GM19324 (cell line): ENCODE measurements at regions not wholly inside any gene's neighbourhood (a gene's known extent, or its start where the extent isn't known, plus 50 kb on each side); places are given as distances from the start of the nearest gene placed in this dataset.
"Not testable (repeated sequence)": the region's sequence is repeated elsewhere in the genome, so short reads cannot be mapped to it uniquely, and the experiment has no call there.

Source experiments
- ATAC-seq: cut with Tn5 transposase; IDR thresholded peaks from one replicate; pipeline ENCODE4 v1.9.1; 2021; ENCODE audit warnings: mild to moderate bottlenecking, moderate library complexity; ENCODE audit not compliant: unreplicated experiment, low FRiP score

DNA sequence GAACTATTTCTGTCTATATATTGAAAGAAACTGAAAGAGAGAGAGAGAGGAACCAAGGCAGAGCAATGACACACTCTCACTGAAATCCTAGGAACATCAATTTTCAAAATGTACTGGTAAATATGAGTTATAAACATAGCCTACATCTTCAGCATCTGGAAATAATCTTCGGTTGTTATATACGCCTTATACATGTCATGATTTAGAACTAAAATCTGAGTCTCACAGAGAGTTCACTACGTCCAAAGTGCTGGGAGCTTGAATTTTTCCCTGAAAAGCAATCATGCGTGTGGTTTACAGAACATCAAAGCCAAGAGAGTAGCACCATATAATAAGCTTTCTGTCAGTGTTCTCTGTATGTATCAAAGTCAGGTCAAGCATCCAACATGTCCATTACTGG, 420.0 kb upstream of the CBLB start:
- ATAC-seq: no peak

- no peak for ATAC-seq
Measured at GRCh38 chr3:106290304-106290997, 421.6 kb upstream of the CBLB start.

DNA sequence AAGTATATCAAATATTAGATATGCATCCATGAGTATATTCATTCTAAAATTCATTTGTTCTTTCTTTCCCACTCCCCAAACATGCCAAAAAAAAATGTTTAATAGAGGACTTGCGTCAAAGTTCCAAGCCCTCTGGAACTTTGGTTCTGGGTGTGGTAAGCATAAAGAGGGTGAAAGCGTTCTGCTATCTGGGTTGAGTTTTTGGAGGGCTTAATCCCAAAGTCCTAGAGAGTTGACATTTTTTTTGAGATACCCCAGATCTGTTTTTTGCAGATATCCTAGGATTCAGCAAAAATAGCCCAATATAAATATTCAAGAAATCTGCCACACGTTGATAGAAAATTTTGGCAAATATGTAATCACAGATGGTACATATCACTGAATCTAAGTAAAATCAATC, 424.3 kb upstream of the CBLB start:
- ATAC-seq: no peak

DNA sequence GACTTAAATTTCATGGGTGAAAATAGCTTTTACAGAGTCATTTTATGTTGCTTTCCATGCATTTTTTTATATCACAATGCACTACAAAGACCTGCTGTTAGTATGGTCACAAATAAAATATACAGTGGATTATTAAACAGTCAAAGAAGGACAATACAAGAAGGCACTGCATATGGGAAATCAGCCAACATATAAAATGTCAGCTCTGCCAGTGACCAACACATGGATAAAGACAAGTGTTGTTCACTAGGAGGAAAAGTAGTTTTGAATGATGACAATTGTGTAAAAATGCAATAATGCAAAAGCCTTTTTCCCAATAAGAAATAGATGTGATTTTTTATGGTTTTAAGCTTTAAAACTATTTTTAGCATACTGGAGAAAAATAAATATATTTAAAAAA, 425.3 kb upstream of the CBLB start:
- ATAC-seq: no peak

DNA sequence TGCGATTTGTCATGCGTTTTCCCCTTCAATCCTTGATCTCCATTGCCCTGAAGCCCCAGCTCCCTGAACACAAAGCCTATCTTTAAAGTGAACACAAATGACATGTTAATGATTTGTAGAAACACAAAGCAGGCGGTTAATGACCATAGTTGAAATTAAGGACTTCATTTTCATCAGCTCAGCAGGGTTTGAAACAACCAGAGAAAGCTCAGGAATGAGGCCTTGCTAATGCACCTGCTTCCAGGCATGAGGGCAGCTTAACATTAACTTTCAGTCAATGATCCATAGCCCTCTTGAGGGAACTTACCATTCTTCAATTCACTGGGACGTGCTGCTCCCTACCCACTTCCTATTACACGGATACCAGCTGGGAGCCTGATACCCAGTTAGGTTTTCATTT, 427.2 kb upstream of the CBLB start:
- ATAC-seq: no peak

DNA sequence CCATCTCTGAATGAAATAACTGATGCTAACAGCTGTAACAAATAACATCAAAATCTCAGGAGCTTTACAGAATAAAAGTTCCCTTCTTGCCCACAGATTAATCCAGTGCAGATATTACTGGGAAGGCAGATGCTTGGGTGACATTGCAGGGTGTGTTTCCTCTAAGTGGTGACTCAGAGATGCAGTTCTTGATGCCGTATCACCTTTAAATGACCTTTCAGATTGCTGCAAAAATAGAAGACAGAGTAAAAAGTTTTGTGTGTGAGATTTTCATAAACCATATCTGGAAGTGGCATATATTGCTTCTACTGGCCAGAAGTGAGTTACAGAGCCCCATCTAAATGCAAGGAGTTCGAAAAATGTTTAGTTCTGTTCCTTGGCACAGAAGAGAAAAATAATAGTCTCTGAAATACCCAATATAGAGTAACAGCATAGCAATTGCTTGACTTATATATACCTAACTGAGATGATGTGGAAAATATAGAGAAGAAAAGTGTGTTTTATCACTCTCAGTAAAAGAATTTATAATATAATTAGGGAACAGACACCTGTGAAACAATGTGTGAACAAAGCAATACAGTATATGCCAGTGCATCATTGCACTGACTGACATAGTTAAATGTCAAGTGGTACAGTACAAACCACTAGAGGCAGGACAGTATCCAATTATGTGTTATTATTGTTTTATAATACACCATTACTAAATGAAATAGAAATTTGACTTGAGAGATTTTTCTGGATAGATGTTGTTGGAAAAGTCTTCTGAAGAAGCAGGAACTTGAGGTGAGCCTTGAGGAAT, 430.7 kb upstream of the CBLB start:
- ATAC-seq: peak; percentile 54

- peak; percentile 94 for ATAC-seq
Measured at GRCh38 chr3:106302451-106303221, 433.8 kb upstream of the CBLB start.

- ATAC-seq: no peak
Measured at GRCh38 chr3:106303766-106304165, 435.0 kb upstream of the CBLB start.

DNA sequence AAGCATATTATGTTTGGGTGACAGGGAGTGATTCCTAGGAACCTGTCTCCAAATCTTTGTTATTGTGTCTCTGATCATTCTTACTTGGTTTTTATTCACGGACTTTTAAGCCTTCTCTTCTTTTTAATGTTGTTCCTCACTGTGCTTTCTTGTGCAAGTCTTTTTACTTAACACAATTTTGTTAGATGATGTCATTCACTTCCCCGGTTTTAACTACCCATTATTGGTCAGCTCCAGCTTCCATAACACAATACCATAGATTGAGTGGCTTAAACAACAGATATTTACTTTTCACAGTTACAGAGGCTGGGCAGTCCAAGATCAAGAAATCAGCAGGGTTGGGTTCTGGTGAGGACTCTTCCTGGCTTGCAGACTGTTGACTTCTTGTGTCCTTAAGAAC, 436.3 kb upstream of the CBLB start:
- ATAC-seq: no peak

DNA sequence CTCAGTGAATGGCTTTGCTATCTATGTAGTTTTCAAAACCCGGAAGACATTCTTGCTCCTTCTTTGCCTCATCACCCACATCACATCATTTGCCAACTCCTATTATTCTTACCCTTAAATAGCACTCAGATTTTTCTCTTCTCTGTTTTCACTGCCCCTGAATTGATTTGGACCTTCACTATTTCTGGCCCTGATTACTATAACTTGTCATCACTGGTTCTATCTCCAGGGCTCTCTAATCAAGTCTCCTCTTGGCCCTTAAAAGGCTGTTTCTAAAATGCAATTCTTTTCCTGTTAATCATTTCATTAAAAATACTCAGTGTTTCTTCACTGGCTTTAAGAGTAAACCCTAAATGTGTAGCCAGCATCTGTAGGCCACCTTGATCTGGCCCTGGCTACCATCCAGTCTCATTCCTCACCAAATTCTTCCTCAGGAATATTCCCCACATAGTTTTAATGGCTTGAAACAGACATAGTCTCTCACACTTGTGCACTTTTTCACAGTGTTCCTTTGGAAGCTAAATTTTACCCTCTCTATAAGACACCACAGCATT, 437.1 kb upstream of the CBLB start:
- ATAC-seq: no peak

- ATAC-seq: no peak
Measured at GRCh38 chr3:106309274-106309673, 440.5 kb upstream of the CBLB start.

GRCh38 chr3:106309798-106310197, 441.0 kb upstream of the CBLB start:
- not testable (repeated sequence) for ATAC-seq

DNA sequence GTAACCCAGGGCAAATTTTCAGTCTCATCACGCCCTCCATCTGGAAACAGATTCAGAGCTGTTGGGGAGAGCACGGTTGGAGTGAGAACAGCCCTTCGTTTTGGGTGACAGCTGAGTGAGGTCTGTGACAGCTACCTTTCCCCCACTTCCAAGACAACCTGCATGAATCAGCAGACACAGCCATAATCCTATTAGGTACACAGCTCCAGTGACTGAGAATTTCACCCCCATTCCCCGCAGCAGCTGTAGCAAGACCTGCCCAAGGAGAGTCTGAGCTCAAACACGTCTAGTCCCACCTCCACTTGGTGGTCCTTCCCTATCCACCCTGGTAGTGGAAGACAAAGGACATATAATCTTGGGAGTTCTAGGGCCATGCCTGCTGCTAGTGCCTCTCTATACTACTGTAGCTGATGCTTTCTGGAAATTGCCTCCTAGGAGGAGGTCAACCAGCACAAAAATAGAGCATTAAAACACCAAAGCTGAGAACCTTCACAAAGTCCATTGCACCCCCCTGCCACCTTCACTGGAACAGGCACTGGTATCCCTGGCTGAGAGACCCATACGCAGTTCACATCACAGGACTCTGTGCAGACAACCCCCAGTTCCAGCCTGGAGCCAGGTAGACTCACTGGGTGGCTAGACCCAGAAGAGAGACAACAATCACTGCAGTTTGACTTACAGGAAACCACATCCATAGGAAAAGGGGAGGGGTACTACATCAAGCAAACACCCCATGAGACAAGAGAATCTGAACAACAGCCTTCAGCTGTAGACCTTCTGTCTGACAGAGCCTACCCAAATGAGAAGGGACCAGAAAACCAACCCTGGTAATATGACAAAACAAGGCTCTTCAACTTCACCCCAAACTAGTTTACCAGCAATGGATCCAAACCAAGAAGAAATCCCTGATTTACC, 448.6 kb upstream of the CBLB start:
- no peak for ATAC-seq

DNA sequence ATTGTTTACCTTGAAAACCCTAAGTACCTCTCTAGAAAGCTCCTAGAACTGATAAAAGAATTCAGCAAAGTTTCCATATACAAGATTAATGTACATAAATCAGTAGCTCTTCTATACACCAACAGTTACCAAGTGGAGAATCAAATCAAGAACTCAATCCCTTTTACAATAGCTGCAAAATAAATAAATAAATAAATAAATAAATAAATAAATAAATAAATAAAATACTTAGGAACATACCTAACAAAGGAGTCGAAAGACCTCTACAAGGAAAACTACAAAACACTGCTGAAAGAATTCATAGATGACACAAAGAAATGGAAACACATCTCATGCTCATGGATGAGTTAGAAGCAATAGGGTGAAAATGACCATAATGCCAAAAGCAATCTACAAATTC, 452.6 kb upstream of the CBLB start:
- not testable (repeated sequence) for ATAC-seq

DNA sequence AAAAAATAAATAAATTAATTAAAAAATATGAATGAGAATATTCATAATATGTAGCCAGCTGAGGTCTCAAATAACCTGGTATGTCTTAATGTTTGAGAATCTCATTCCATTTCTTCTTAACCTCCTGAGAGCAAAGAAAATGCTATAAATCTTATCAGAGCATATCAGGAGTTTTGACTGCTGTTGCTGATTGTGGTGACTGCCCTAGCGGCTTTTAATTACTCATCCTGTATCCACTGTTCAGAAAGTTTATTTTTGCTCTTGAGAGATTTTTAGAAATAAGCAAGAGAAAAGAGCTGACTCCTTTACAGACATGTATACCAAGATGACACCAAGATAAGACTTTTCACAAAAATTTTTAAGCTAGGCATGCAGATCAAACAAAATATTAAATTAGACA, 454.8 kb upstream of the CBLB start:
- no peak for ATAC-seq

GRCh38 chr3:106326941-106327695, 458.3 kb upstream of the CBLB start:
- no peak for ATAC-seq

GRCh38 chr3:106327696-106328025, 458.8 kb upstream of the CBLB start:
- ATAC-seq: no peak

DNA sequence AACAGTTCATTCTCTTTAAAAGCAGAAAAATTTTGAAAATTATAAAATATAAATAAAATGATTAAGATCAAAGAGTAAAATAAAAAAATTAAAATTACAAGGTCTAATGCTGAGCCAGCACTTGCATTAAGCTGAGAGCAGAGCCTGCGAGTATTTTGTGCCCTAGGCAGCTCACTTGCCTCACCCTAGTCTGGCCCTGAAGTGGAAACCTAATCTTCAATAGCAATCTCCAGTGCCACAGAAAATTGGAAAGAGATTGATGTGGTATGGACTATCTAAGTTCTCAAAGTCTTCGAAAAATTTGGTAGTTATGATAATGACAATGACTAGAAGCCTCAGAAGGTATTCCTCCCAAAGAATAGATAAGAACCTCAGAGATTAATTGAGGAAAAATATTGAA, 459.4 kb upstream of the CBLB start:
- no peak for ATAC-seq

GRCh38 chr3:106329521-106329920, 460.7 kb upstream of the CBLB start:
- no peak for ATAC-seq
